Thymus (tissue), 11 donors: ENCODE measurements at regions not wholly inside any gene's neighbourhood (a gene's known extent, or its start where the extent isn't known, plus 50 kb on each side); places are given as distances from the start of the nearest gene placed in this dataset.
"Not testable (repeated sequence)": the region's sequence is repeated elsewhere in the genome, so short reads cannot be mapped to it uniquely, and the experiment has no call there.

Experiments
- DNase-seq, 9 donors: peaks; one replicate each; pipeline ENCODE4 v3.0.0-alpha.2; 2013; ENCODE audit warnings: low spot score in 9 of 9, low read depth in 6 of 9, missing footprints in 1 of 9
- H3K27ac ChIP-seq, 2 donors: one replicate each; pipeline ENCODE4 v1.5.1; 2013; ENCODE audit warnings: control low read depth in 1 of 2, low read depth in 1 of 2, low read length in 1 of 2, mild to moderate bottlenecking in 1 of 2, moderate library complexity in 1 of 2
- H3K27me3 ChIP-seq, 2 donors: one replicate each; pipeline ENCODE4 v1.5.1; 2013; ENCODE audit warnings: low read length in 1 of 2; ENCODE audit not compliant: control insufficient read depth in 2 of 2, insufficient read depth in 1 of 2
- H3K36me3 ChIP-seq, 2 donors: one replicate each; pipeline ENCODE4 v1.5.1; 2013; ENCODE audit warnings: low read length in 1 of 2, mild to moderate bottlenecking in 1 of 2, moderate library complexity in 1 of 2; ENCODE audit not compliant: control insufficient read depth in 2 of 2, insufficient read depth in 2 of 2
- H3K4me1 ChIP-seq, 2 donors: one replicate each; pipeline ENCODE4 v1.5.1; 2013; ENCODE audit warnings: low read length in 2 of 2; ENCODE audit not compliant: control insufficient read depth in 2 of 2, insufficient read depth in 2 of 2
- H3K4me3 ChIP-seq, 2 donors: one replicate each; pipeline ENCODE4 v1.5.1; 2013; ENCODE audit warnings: low read length in 2 of 2, control low read depth in 1 of 2, mild to moderate bottlenecking in 1 of 2
- H3K9me3 ChIP-seq, 2 donors: one replicate each; pipeline ENCODE4 v1.5.1; 2013; ENCODE audit warnings: low read length in 1 of 2, mild to moderate bottlenecking in 1 of 2; ENCODE audit not compliant: control insufficient read depth in 2 of 2, insufficient read depth in 1 of 2
- WGBS: extraction: QIAGEN DNeasy Blood & Tissue Kit; methylation state at CpG from one replicate; pipeline ENCODE4 v1.1.7; 2013; 5-methylcytosine and 5-hydroxymethylcytosine counted together
- donor health status: healthy.

DNA sequence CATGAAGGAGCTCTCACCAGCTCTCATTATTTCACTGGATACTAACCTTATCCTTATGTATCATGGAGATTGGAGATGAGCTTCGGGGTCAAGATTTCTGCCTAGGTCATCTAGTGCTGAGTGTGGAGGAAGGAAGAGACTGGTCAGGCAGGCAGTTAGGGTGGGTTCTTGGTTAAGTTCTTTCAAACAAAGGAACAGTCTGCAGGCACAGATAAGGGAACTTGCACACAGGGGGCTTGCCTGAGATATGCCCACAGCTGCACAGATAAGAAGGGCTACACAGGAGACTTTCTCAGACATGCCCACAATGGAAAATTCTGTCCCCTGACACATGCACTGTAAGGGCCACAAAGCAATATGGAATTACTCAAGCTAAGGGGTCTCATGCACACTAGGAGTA lies 904.1 kb downstream of the NLGN4X start:
- Histone ChIP-seq H3K4me3 (no peak overlapping the region), H3K4me1 (no peaks in the 10 kb centered on the region), H3K27ac (no peak overlapping the region), H3K9me3 (peaks cover 0 to 6% of the 10 kb centered on the region in 2 donors), H3K27me3 (no peaks in the 10 kb centered on the region), H3K36me3 (no peaks in the 10 kb centered on the region)
- no peak for DNase-seq
- 24% methylated on average over 1 of the region's 1 CpG for WGBS

GRCh38 chrX:5314148-5314547 lies 914.5 kb downstream of the NLGN4X start:
- WGBS, result 91% methylated on average over 5 of the region's 5 CpGs
- Histone ChIP-seq H3K27me3 (no peaks in the 10 kb centered on the region), H3K27ac (no peak overlapping the region), H3K4me1 (no peaks in the 10 kb centered on the region), H3K36me3 (no peaks in the 10 kb centered on the region), H3K9me3 (no peaks in the 10 kb centered on the region), H3K4me3 (no peak overlapping the region)
- DNase-seq, result no peak

DNA sequence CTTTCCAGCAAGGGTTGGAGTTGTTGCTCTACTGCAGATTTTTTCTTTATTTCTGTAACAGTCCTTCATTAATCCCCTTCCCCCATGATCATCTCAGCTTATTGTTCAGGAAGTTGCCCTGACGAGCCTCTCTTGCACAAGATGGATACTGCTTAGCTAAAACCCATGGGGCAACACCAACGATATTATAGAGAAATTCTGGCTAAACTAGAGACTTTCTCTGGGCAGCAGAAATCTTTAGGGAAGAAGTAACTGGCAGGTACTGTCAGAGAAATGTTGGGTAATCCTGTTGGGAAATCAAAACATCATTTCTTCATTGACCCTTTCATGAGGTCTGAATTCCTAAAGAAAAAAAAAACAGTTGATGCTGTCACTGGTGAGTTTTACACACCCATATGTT lies 921.3 kb downstream of the NLGN4X start:
- Histone ChIP-seq H3K4me3 (no peak overlapping the region), H3K27me3 (no peaks in the 10 kb centered on the region), H3K9me3 (peaks cover 0 to 4% of the 10 kb centered on the region in 2 donors), H3K27ac (no peak overlapping the region), H3K4me1 (no peaks in the 10 kb centered on the region), H3K36me3 (no peaks in the 10 kb centered on the region)
- 53% methylated on average over 2 of the region's 2 CpGs for WGBS
- DNase-seq, result no peak

DNA sequence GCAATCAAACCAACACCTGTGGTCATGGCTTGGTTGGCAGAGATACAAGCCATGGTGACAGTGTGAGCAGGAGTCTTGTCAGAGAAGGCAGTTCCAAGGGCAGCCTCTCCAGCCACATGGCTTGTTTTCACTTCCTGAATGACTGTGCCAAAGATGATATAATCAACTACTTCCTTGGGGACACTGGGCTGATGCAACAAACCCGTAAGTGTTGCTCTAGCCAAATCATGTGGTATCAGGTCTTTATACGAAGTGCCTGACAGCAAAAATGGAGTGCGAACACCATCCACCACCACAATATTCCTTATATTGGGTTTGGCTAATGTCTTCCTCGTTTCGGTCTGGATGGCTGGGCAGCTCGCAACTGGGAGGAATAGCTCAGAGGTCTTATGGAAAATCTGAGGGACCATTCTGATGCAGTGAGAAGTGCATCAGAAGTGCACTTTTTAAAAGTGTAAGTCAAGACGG lies 922.0 kb downstream of the NLGN4X start:
- Histone ChIP-seq H3K9me3 (peaks cover 0 to 4% of the 10 kb centered on the region in 2 donors), H3K4me3 (no peak overlapping the region), H3K4me1 (no peaks in the 10 kb centered on the region), H3K36me3 (no peaks in the 10 kb centered on the region), H3K27ac (no peak overlapping the region), H3K27me3 (no peaks in the 10 kb centered on the region)
- no peak for DNase-seq
- 88% methylated on average over 7 of the region's 7 CpGs for WGBS

DNA sequence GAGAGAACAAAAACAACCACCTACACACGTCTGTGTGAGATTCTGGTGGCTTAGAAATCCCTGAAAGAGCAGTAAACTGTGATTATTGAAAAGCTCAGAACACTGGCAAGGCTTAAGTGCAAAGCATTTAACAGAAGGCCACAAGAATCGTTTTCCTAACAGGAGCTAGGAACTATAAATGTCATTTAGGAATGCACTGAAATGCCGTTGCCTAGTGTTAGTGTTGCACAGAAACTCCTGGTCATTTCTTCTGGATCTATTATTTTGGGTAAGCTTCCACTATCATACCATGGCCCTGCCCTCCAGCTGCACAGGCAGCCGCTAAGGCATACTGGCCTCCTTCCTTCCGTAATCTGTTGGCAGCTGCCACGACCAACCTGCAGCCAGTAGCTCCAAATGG lies 923.2 kb downstream of the NLGN4X start:
- Histone ChIP-seq H3K27ac (no peak overlapping the region), H3K9me3 (peaks cover 0 to 4% of the 10 kb centered on the region in 2 donors), H3K27me3 (no peaks in the 10 kb centered on the region), H3K4me1 (no peaks in the 10 kb centered on the region), H3K36me3 (no peaks in the 10 kb centered on the region), H3K4me3 (no peak overlapping the region)
- DNase-seq, result no peak
- WGBS, result 78% methylated on average over 6 of the region's 6 CpGs

- no peaks in the 10 kb centered on the region for H3K9me3 ChIP-seq
- H3K27ac ChIP-seq, result no peak overlapping the region
- 95% methylated on average over 6 of the region's 6 CpGs for WGBS
- H3K27me3 ChIP-seq, result no peaks in the 10 kb centered on the region
- H3K4me3 ChIP-seq, result no peak overlapping the region
- DNase-seq, result no peak
- no peaks in the 10 kb centered on the region for H3K4me1 ChIP-seq
- no peaks in the 10 kb centered on the region for H3K36me3 ChIP-seq
Observed at GRCh38 chrX:5295004-5295403, 933.7 kb downstream of the NLGN4X start.

DNA sequence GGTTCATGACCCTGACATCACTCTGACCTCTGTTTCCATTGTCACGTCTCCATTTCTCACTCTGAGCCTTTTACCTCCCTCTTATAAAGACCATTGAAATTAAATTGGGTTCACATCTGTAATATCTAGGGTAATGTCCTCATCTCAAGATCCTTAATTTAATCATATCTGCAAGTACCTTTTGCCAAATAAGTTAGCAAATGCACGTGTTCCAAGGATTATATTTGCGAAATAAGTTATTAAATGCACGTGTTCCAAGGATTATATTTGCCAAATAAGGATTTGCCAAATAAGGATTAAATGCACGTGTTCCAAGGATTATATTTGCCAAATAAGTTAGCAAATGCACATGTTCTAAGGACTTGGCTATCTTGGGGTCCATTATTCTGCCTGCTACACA lies 938.0 kb downstream of the NLGN4X start:
- Histone ChIP-seq H3K27ac (no peak overlapping the region), H3K27me3 (no peaks in the 10 kb centered on the region), H3K4me1 (no peaks in the 10 kb centered on the region), H3K4me3 (no peak overlapping the region), H3K9me3 (peaks cover 0 to 4% of the 10 kb centered on the region in 2 donors), H3K36me3 (no peaks in the 10 kb centered on the region)
- WGBS, result 92% methylated on average over 5 of the region's 5 CpGs
- no peak for DNase-seq

DNA sequence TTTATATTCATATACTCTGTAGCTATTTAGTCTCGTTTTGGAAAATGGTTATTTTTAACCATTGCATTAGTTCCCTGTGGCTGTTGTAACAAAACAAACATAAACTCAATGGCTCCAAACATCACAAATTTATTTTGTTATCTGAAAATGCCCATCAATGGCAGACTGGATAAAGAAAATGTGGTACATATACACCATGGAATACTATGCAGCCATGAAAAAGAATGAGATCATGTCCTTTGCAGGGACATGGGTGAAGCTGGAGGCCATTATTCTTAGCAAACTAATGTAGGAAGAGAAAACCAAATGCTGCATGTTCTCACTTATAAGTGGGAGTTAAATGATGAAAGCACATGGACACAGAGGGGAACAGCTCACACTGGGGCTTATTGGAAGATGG lies 938.7 kb downstream of the NLGN4X start:
- H3K4me1 ChIP-seq, DNase-seq, H3K4me3 ChIP-seq, H3K27me3 ChIP-seq, H3K36me3 ChIP-seq, H3K9me3 ChIP-seq, H3K27ac ChIP-seq: not testable (repeated sequence)
- 83% methylated on average over 1 of the region's 1 CpG for WGBS

- no peaks in the 10 kb centered on the region for H3K4me1 ChIP-seq
- no peak overlapping the region for H3K27ac ChIP-seq
- WGBS, result 93% methylated on average over 2 of the region's 2 CpGs
- DNase-seq, result no peak
- H3K4me3 ChIP-seq, result no peak overlapping the region
- H3K36me3 ChIP-seq, result no peaks in the 10 kb centered on the region
- H3K9me3 ChIP-seq, result no peaks in the 10 kb centered on the region
- H3K27me3 ChIP-seq, result no peaks in the 10 kb centered on the region
Observed at GRCh38 chrX:5278908-5279307, 949.8 kb downstream of the NLGN4X start.

DNA sequence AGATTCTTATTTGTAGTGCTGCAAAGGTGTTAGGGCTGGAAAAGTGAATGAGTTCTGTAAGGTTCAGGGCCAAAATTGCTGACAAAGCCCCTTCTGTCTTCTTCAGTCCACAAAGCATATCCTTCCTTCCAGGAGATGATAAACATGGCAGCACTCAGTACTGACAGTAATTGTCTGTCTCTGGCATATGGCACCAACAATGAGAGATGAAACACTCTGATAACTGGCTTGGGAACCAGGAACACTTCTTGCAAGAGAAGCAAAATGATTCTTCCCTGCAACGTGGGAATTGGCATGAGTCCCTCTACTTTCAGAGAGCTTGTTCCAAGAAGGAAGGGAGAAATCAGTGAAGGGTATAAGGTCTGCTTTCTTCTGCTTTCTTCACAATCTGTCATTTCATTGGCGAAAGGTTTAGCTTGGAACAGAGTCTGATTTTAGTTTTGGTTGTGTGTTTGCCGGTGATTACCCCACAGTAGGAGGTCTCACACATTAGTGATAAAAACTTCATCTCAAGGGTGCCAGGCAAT lies 963.3 kb downstream of the NLGN4X start:
- 83% methylated on average over 3 of the region's 3 CpGs for WGBS
- H3K9me3 ChIP-seq, result no peaks in the 10 kb centered on the region
- no peaks in the 10 kb centered on the region for H3K36me3 ChIP-seq
- H3K27ac ChIP-seq, result no peak overlapping the region
- H3K4me1 ChIP-seq, result no peaks in the 10 kb centered on the region
- no peak overlapping the region for H3K4me3 ChIP-seq
- no peaks in the 10 kb centered on the region for H3K27me3 ChIP-seq
- DNase-seq, result no peak
